ENCODE measurements at regions not wholly inside any gene's neighbourhood (a gene's known extent, or its start where the extent isn't known, plus 50 kb on each side); places are given as distances from the start of the nearest gene placed in this dataset.

- no peak for DNase-seq (ENCODE audit: insufficient read length, low spot score)
- TF ChIP-seq, protein P1, sequence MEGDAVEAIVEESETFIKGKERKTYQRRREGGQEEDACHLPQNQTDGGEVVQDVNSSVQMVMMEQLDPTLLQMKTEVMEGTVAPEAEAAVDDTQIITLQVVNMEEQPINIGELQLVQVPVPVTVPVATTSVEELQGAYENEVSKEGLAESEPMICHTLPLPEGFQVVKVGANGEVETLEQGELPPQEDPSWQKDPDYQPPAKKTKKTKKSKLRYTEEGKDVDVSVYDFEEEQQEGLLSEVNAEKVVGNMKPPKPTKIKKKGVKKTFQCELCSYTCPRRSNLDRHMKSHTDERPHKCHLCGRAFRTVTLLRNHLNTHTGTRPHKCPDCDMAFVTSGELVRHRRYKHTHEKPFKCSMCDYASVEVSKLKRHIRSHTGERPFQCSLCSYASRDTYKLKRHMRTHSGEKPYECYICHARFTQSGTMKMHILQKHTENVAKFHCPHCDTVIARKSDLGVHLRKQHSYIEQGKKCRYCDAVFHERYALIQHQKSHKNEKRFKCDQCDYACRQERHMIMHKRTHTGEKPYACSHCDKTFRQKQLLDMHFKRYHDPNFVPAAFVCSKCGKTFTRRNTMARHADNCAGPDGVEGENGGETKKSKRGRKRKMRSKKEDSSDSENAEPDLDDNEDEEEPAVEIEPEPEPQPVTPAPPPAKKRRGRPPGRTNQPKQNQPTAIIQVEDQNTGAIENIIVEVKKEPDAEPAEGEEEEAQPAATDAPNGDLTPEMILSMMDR (IDR thresholded peaks at IDR 0.05; ENCODE audit: insufficient read depth, missing control alignments), result no peak
- no peak for FAIRE-seq
Measured at GRCh38 chr2:59250307-59250677, 1009.2 kb upstream of the FANCL start.

- FAIRE-seq (no peak), DNase-seq (ENCODE audit: insufficient read length, low spot score) (no peak)
- TF ChIP-seq, protein P1 (IDR thresholded peaks at IDR 0.05; ENCODE audit: insufficient read depth, missing control alignments), result no peak
Measured at GRCh38 chr2:59249441-59250306, 1008.5 kb upstream of the FANCL start.

GRCh38 chr2:59239146-59239545 is 998.0 kb upstream of the FANCL start:
- TF ChIP-seq, protein P1 (IDR thresholded peaks at IDR 0.05; ENCODE audit: insufficient read depth, missing control alignments), result no peak
- no peak for DNase-seq (ENCODE audit: insufficient read length, low spot score)
- no peak for FAIRE-seq

GRCh38 chr2:59237311-59237710 is 996.2 kb upstream of the FANCL start:
- no peak for FAIRE-seq
- TF ChIP-seq, protein P1 (IDR thresholded peaks at IDR 0.05; ENCODE audit: insufficient read depth, missing control alignments), result no peak
- no peak for DNase-seq (ENCODE audit: insufficient read length, low spot score)

- DNase-seq (ENCODE audit: insufficient read length, low spot score) (no peak), FAIRE-seq (no peak)
- TF ChIP-seq, protein P1 (IDR thresholded peaks at IDR 0.05; ENCODE audit: insufficient read depth, missing control alignments), result no peak
Measured at GRCh38 chr2:59236723-59237122, 995.6 kb upstream of the FANCL start.

GRCh38 chr2:59233920-59234319 is 992.8 kb upstream of the FANCL start:
- TF ChIP-seq, protein P1 (IDR thresholded peaks at IDR 0.05; ENCODE audit: insufficient read depth, missing control alignments), result no peak
- no peak for DNase-seq (ENCODE audit: insufficient read length, low spot score)
- FAIRE-seq, result no peak

DNA sequence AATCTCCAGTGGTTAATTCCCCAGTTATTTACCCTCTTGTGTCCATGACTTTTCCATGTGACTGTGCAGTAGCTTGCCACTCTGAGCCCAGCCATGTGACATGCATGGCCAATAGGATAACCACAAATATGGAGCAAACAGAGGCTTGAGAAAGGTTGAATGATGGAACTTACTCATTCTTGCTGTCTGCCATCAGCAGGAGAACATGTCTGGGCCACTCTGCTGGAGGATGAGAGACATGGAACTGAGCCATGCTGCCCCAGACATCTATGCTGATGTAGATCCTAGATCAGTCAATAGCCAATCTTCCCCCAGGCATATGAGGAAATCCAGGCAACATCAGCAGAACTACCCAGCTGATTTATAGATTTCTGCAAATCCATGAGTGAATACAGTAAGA is 992.3 kb upstream of the FANCL start:
- DNase-seq (ENCODE audit: insufficient read length, low spot score), result no peak
- FAIRE-seq, result no peak
- TF ChIP-seq, protein P1 (IDR thresholded peaks at IDR 0.05; ENCODE audit: insufficient read depth, missing control alignments), result no peak
